OCI-LY3 (cell line): ENCODE measurements at regions not wholly inside any gene's neighbourhood (a gene's known extent, or its start where the extent isn't known, plus 50 kb on each side); places are given as distances from the start of the nearest gene placed in this dataset.

Experiments used
- EZH2phosphoT487 ChIP-seq: fragments of 200-600 bp; shearing (Covaris generic); IDR thresholded peaks from 2 replicates; pipeline ENCODE4 v1.6.1; 2018; ENCODE audit warnings: antibody characterized with exemption, mixed run types, low read depth
- TF ChIP-seq, protein P1 (sequence below): fragments of 200-600, 300-600 bp; sonication (generic); IDR thresholded peaks from 2 replicates; pipeline ENCODE4 v1.5.1; 2014; ENCODE audit warnings: antibody characterized with exemption, low read length, low read depth

GRCh38 chr1:182229921-182230491, 161.6 kb downstream of the GLUL start:
- TF ChIP-seq, protein P1, sequence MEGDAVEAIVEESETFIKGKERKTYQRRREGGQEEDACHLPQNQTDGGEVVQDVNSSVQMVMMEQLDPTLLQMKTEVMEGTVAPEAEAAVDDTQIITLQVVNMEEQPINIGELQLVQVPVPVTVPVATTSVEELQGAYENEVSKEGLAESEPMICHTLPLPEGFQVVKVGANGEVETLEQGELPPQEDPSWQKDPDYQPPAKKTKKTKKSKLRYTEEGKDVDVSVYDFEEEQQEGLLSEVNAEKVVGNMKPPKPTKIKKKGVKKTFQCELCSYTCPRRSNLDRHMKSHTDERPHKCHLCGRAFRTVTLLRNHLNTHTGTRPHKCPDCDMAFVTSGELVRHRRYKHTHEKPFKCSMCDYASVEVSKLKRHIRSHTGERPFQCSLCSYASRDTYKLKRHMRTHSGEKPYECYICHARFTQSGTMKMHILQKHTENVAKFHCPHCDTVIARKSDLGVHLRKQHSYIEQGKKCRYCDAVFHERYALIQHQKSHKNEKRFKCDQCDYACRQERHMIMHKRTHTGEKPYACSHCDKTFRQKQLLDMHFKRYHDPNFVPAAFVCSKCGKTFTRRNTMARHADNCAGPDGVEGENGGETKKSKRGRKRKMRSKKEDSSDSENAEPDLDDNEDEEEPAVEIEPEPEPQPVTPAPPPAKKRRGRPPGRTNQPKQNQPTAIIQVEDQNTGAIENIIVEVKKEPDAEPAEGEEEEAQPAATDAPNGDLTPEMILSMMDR = no peak
- TF ChIP-seq EZH2phosphoT487 = no peak
